DND-41 (cell line): ENCODE measurements at regions not wholly inside any gene's neighbourhood (a gene's known extent, or its start where the extent isn't known, plus 50 kb on each side); places are given as distances from the start of the nearest gene placed in this dataset.

Experiments
- ATAC-seq: fragments of 200-7000 bp; cut with Tn5 transposase; 3 replicates; pipeline ENCODE4 v1.9.1; 2021; ENCODE audit warnings: low read depth; ENCODE audit not compliant: insufficient read depth
- DNase-seq: peaks from one replicate; pipeline ENCODE4 v3.0.0-alpha.2; 2020
- H2AFZ ChIP-seq: 2 replicates; pipeline ENCODE4 v1.6.0; 2012; ENCODE audit warnings: low read depth, low read length
- H3K27ac ChIP-seq: 2 replicates; pipeline ENCODE4 v1.5.1; 2012; ENCODE audit warnings: low read length, inconsistent platforms
- H3K27me3 ChIP-seq: fragments of 200-600 bp; sonication (generic); 2 replicates; pipeline ENCODE4 v1.6.0; 2012; ENCODE audit warnings: low read length, mild to moderate bottlenecking, inconsistent platforms; ENCODE audit not compliant: insufficient read depth, poor library complexity
- H3K36me3 ChIP-seq: 2 replicates; pipeline ENCODE4 v1.5.1; 2012; ENCODE audit warnings: low read length, inconsistent platforms; ENCODE audit not compliant: insufficient read depth
- H3K4me1 ChIP-seq: 2 replicates; pipeline ENCODE4 v1.5.1; 2012; ENCODE audit warnings: mild to moderate bottlenecking, low read length; ENCODE audit not compliant: insufficient read depth
- H3K4me2 ChIP-seq: 2 replicates; pipeline ENCODE4 v1.6.0; 2012; ENCODE audit warnings: mild to moderate bottlenecking, moderate library complexity, low read length, inconsistent platforms; ENCODE audit not compliant: insufficient read depth
- H3K4me3 ChIP-seq, 2 experiments: fragments of 200-600 bp in 1 of 2; shearing (Covaris generic) in 1 of 2; 2 replicates each; pipeline ENCODE4 v1.5.1; 2012 to 2016; ENCODE audit warnings: inconsistent platforms in 2 of 2, low read length in 2 of 2, mild to moderate bottlenecking in 2 of 2, low read depth in 1 of 2, moderate library complexity in 1 of 2
- H3K79me2 ChIP-seq: 2 replicates; pipeline ENCODE4 v1.6.0; 2012; ENCODE audit warnings: low read length, inconsistent platforms; ENCODE audit not compliant: insufficient read depth
- H3K9ac ChIP-seq: 2 replicates; pipeline ENCODE4 v1.6.0; 2012; ENCODE audit warnings: low read depth, mild to moderate bottlenecking, inconsistent platforms, low read length, moderate library complexity
- H3K9me3 ChIP-seq: 2 replicates; pipeline ENCODE4 v1.5.1; 2012; ENCODE audit warnings: low read length, moderate library complexity, mild to moderate bottlenecking, inconsistent platforms; ENCODE audit not compliant: insufficient read depth, severe bottlenecking
- H4K20me1 ChIP-seq: 2 replicates; pipeline ENCODE4 v1.6.0; 2012; ENCODE audit warnings: low read length; ENCODE audit not compliant: insufficient read depth
- CTCF ChIP-seq: IDR thresholded peaks from 2 replicates; pipeline ENCODE4 v1.5.1; 2012; ENCODE audit warnings: borderline replicate concordance, low read length, moderate library complexity, mild to moderate bottlenecking; ENCODE audit not compliant: poor library complexity, severe bottlenecking; ENCODE audit errors: extremely low read depth
- EZH2 ChIP-seq: IDR thresholded peaks from 3 replicates; pipeline ENCODE4 v1.6.1; 2012; ENCODE audit warnings: borderline replicate concordance, low read depth, mild to moderate bottlenecking, moderate library complexity, low read length, inconsistent platforms; ENCODE audit not compliant: severe bottlenecking

GRCh38 chr2:129895061-129895460 lies 84.4 kb upstream of the RAB6C start:
- no peaks in the 10 kb centered on the region for H3K9me3 ChIP-seq
- DNase-seq (no peak), ATAC-seq (no peak)
- H2AFZ ChIP-seq: no peak overlapping the region
- H3K79me2 ChIP-seq: no peaks in the 10 kb centered on the region
- no peak overlapping the region for H3K4me3 ChIP-seq
- H3K36me3 ChIP-seq: no peaks in the 10 kb centered on the region
- no peak overlapping the region for H3K27ac ChIP-seq
- no peak overlapping the region for H3K9ac ChIP-seq
- TF ChIP-seq EZH2 (no peak), CTCF (no peak)
- no peaks in the 10 kb centered on the region for H4K20me1 ChIP-seq
- no peaks in the 10 kb centered on the region for H3K4me1 ChIP-seq
- no peak overlapping the region for H3K4me2 ChIP-seq
- no peaks in the 10 kb centered on the region for H3K27me3 ChIP-seq

DNA sequence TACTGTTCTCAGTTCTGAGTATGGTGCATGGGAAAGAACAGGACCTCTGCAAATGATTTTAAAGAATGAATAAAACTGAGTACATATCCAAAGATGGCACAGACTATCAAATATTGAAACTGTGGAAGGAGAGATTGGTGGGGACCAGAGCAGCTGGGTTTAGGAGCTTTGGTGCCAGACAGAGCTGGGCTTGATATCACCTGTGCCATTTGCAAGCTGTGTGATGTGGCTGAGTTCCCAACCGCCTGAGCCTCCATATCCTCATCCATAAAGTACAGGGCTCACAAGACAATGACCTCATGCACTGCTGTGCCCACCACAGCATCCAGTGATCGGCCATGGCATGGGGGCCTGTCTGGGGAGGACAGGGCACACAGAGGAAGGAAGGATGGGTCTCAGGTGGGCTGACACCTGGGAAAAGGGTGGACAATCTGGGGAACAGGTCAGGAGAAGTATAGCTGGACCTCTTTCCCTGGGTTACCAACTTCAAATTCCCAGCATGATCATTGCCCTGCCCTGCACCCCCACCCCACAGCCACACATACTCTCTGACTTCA lies 83.9 kb upstream of the RAB6C start:
- no peak overlapping the region for H3K9ac ChIP-seq
- no peaks in the 10 kb centered on the region for H3K79me2 ChIP-seq
- no peak for DNase-seq

DNA sequence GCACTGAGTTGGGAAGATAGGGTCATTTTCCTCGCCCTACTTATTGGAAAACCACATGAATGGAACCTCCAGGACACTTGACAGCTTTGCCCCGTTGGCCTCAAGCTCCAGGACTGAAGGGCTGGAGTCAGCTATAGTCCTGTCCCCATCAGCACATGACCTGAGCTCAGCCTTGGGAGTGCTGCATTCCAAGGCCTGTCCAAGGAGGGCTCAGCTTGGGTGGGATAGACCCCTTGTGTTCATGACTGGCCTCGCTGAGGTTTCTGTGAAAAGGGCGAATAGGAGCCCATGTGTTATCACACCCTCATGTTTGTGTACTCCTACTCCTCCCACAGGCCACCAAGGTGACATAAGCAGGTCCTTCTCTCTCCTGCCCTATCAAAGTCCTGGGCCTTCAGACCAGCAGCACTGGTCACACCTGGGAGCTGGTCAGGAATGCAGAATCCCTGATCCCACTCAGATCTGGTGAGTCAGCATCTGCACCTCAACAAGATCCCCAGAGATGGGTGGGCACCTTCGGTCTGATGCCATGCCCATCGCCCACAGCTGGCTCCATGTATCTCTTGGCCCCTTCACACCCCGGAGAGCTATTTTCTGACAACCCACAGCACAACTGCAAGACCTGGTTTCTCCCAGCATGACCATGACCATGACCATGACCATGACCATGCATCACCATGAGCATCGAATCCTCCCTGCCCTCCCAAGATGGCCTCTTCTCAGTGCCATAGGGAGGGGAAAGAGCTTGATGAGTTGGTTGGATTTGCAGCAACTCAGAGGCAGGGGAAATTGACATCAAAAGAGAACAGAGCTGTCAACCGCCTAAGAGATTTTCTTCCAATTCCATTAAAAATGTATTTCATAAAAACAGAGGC lies 83.0 kb upstream of the RAB6C start:
- Histone ChIP-seq H3K4me2 (no peak overlapping the region), H3K27me3 (no peaks in the 10 kb centered on the region), H3K4me1 (no peaks in the 10 kb centered on the region), H2AFZ (no peak overlapping the region), H3K9me3 (no peaks in the 10 kb centered on the region), H3K79me2 (no peaks in the 10 kb centered on the region), H3K4me3 (no peak overlapping the region), H4K20me1 (no peaks in the 10 kb centered on the region), H3K27ac (no peak overlapping the region), H3K36me3 (no peaks in the 10 kb centered on the region), H3K9ac (no peak overlapping the region)
- ATAC-seq (no peak), DNase-seq (no peak)
- TF ChIP-seq CTCF (no peak), EZH2 (no peak)

More for the DNA sequence above, 83.9 kb upstream of the RAB6C start:
- Histone ChIP-seq H3K9me3 (no peaks in the 10 kb centered on the region), H3K4me1 (no peaks in the 10 kb centered on the region), H3K27ac (no peak overlapping the region), H4K20me1 (no peaks in the 10 kb centered on the region), H3K27me3 (no peaks in the 10 kb centered on the region), H3K4me2 (no peak overlapping the region), H3K36me3 (no peaks in the 10 kb centered on the region), H3K4me3 (no peak overlapping the region), H2AFZ (no peak overlapping the region)
- TF ChIP-seq EZH2: no peak
- TF ChIP-seq CTCF: no peak
- no peak for ATAC-seq
